NCI-H1105 (cell line): ENCODE measurements at regions not wholly inside any gene's neighbourhood (a gene's known extent, or its start where the extent isn't known, plus 50 kb on each side); places are given as distances from the start of the nearest gene placed in this dataset.

Source experiments
- DNase-seq: peaks from one replicate; lab custom pipeline; 2025; lab: John Stamatoyannopoulos, UW

DNA sequence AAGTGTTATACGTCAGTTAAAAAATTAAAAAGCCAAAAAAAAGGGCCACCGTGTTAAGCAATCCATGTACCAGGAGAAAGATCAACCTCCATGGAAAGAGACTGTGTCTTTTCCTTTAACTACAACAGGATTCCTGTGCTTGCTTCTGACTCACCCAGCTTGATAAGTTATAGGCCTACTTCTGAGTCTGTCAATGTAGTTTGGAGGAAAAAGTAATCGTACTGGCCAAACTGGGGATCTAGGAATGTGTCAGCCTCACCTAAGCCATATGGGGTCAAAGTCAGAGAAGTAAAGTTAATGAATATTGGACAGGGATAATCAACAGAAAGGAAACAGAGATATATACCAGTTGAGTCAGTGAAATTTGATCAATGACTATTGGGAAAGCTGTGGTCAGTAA, 470.8 kb upstream of the SLIT2 start:
- no peak for DNase-seq

DNA sequence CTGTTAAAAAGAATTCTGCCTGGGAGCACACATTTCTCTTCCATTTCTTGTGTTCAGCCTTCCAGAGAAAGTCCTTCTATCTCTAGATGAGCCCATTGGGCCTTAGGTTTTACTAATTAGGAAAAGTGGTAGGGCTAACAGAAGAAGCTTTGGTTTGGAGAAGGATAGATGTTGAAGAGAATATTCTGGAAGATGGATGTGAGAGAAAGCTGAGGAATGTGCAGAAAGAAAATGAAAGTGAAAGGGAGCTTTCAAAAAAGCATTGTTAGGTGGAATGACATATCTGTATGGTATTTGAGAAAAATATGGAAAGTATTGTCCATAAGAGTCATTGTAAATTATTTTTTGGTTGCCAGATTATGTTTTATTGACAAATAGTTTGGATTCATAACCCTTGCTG, 474.8 kb upstream of the SLIT2 start:
- DNase-seq = no peak

DNA sequence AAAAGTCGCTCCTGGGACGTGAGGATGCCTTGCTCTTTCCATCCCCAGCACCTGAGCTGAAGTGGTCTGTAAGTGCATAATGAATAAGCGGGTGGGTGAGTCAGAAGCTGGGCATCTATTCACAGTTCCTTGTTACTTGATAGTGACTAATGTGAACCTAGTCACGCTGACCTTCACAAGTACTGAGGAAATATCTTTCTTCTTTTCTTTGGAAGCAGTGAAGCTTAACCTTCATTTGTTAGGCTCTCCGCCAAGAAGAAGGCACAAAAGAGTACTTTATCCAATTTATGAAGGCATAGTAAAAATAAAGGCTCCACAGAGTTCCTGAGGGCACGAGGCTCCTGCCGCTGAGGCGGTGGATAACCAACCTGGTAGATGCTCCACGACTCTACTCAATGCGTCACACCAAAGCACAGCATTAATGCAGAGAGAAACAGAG, 475.7 kb upstream of the SLIT2 start:
- DNase-seq = peak; percentile 36

DNA sequence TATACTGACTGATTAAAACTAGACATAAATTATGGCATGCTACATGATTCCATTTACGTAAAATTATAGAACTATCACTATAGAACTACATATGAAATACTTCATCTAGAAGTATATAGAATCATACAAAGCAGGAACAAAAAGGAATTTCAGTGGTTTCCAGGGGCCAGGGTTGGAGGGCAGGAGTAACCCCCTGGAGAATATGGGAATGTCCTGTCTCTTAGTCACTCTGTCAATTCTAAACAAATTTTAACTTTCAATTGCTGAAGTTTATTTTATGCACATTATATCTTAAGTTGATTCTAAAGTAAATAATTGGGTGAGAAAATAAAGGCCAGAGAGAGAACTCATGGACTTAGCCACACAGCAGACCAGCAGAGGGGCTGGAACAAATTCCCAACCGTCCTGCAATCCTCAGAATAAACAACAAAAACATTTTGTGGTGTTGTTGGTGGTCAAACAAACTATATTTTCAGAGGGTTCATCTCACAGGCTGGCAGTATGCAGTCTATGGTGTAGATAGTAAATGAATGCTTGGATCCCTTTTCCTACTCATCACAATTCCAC, 476.9 kb upstream of the SLIT2 start:
- no peak for DNase-seq

DNA sequence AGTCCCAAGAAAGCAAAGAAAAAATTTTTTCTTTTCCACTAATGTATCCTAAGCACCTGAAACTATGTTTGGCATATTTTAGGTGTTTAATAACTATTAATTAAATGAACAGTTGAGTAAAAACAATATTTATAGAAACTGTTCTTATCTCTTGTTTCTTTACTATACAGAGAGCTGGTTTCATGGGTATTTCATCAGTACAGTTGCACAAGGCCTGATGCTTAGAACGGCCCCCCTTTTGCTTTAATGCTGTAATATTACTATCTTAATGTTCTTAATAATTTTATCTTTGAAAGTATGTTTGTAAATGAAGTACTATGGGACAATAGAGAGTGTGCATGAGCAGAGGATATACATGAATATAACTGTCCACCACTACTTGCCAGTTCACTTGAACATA, 479.1 kb upstream of the SLIT2 start:
- no peak for DNase-seq

DNA sequence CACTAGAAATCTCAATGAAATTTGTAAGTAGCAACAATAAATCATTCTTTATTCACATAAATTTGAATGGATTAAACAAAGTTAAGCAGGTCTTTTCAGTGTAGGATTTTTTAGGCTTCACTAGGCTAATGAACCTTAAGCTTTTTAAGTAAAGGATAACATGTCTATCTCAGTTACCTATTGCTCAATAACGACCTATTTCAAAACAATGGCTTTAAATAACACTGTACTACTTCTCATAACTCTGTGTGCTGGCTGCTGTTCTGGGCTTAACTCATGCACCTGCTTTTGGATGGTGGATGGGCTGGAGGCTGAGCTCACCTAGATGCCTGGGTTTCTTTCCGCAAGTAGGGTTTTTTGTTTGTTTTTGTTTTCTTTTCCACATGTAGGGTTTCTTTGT, 495.0 kb upstream of the SLIT2 start:
- no peak for DNase-seq

DNA sequence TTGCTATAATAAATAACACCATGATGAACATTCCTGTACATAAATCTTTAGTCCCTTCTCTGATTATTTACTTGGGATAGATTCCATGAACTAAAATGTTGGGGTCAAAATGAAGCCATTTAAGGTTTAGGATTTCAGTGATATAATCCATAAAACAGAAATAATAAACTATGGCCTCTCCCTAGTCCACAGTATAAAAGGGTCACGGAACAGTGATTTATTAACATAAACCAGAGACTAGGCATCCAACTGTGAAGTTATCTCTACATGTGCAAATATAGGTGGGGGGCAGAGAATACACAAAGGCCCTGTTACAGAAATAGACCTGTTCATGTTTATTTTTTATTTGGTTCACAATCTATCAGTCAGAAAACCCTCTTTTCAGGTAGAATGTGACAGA, 499.1 kb upstream of the SLIT2 start:
- DNase-seq = no peak

DNA sequence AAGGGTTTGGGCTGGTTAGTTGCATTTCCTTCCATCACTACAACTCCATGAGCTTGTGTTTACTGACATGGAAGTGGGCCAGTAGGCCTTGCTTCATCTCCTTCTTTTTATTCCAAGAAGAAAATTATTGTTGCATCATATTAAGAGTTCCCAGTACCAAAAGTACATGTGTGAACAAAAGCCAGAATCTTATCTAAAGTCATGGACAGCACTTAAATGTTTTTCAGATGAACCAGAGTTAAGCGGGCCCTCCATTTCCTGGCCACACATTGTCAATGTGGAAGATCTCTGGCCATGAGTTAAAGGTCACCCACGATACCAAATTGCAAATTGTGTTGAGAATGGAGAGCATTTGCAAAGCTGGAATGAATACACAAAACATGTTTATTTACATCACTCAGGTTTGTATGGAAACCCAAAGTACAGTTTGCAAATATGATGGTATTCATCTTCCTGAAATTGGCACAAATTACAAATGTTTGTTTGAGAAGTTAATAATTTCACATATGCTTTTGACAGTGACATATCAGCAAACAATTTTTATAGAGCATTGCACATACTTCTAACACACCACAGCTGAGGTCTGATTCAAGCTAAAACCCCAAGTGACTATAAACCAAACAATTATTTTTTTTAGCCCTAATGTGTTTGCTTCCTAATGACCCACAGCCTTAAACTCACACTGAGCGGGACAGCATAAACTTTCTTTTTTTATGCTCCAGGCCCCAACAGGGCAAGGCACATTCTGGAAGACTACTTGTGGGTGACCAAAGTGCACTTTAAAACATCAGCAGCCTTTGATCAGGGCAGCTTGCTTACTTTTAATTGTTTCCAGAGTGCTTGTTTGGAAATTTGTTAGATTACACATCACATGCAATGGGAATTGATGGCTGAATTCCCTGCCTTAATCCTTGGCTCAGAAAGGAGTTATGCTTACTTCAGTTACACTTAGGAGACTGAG, 502.9 kb upstream of the SLIT2 start:
- no peak for DNase-seq

DNA sequence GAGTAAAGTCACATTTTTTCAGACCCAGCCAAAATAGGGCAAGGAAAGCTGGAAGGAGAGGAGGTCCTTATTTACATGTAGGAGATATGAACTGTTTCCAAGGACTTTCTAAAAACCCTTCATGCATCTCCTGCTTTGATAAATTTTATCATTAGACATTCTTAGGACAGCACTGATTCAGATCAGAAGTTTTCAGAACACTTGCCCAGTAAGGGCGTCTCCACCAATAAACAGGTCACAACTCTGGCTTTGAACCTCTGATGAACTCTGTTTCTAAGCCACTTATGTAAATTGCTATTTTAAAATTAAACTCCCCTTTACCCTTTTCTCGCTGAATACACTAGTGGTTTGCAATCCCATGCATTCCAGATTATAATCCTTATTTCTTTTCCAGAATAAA, 505.3 kb upstream of the SLIT2 start:
- no peak for DNase-seq

DNA sequence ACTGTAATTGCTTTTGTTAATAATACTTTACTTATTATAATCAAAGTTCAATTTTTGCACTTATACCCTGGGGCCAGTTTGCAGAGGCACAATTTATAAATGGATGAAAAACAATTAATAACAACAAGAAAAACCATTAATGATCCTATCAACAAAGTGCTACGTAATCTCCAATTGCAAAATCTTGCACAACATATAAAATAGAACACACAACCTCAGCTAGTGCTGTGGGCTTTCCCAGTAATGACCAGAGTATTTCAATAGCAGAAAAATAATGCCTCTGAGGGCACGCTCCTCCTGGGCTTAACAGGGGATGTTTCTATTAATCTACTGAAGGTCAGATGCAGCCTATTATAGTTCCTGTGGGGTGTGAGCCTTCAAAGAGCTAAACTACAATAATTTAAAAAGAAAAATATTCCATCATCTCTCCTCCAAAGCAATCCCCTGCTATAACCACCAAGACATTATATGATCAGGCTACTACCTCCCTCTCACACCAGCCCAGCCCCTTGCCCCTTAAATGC, 508.5 kb upstream of the SLIT2 start:
- no peak for DNase-seq

DNA sequence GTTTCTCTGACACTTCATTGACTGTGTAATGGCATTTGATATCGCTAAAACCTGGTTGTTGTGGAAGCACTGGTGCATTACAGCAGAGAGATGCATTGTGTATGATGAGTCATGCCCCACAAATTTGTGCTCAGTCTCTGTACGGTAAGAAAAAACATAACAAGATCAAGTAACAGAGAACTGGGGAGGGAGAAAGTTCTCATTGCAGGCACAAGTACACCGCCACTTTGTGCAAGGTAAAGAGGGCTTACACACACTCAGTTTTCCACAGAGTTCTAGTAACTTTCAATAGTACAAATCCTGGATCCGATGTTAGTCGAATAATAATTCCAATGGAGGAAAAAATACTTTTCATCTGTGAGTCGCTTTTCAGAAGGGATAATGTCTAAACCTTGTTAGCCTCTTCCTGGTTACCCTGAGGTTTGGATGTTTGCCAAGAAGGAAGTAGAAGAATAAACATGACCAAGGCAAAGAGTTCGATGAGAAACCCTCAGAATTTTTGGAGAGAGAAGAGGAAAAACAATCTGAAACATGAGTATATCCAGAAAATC, 512.5 kb upstream of the SLIT2 start:
- no peak for DNase-seq

DNA sequence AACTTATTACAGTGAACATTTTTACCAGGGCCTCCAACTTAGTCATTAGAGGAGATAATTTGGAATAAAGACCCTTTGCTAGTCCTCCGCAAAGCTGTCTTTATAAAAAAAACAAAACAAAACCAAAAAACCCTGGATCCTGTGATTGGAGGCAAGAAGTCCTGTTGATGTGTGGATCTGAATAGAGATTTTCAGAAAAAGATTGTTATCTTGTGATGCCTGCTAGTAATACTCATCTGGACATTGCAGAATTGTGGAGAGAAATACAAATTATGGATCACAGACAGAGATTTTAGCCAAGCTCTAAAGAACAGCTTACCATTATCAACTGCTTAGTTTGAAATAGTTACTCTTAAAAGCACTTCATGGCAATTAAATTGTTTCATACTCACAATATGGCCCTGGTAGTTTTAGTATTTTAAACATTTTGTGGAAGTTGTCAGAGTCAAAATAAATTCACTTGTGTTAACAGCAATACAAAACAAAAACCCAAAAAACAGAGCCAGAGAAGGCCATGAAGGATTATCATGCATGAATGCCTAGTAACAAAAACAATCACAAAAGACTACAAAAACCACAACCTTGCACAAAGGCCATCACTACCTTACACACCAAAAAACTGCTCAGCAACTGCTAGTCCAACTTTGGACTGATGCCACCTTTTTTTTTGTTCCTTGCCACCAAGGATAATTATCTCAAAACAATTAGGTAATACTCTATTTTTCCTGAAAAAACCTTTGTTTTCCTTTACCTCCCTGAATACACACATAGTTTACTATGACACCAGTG, 514.5 kb upstream of the SLIT2 start:
- peak; percentile 12 for DNase-seq

DNA sequence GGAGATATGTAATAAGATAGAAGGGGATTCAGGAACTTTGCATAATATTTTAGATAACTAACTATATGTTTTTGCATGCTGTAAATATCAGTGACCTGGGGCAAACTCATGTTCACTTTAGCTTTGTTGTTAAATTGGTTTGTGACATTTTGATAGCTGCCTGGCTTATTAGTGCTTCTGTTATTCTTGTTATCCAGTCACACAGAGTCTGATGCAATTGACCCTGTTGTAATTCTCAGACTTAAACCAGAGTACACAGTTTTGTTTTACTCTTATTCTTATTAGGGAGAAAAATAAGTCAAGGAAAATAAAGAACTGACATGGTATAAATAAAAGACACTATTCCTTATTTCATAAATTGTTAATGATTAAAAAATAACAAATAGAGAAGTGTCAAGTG, 516.7 kb upstream of the SLIT2 start:
- no peak for DNase-seq

DNA sequence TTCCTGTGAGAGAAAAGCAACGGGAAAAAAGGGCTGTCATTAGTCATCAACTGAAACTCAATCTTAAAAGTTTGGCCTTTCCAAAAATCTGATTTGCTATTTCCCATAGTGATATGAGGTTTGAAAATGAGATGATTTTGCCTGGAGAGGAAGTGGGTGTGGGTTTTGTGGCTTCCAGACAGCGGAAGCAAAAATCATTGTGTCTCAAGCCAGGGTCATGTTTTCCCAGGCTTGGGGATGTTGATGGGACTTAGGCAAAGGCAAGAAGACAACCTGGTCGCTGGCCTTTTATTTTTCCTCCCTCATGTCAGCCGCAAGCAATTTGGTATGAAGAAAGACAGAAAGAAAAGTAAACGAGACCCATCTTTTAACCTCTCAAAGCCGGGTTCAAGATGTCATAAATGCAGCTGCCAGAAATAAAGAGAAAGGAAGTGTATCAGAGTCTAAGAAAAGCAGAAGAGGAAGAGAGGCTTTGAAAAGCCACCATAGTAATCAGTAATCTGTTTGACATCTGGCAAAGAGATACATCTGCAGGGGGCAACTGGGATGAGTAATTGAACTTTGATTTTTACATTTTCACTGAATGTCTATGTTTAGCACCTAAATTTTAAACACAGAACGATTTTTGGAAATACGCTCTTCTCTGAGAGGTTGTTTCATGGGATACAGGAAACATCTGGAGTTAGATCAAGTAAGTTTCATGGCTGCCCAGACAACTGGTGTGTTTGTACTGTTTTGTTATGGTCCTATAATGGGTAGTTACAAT, 521.6 kb upstream of the SLIT2 start:
- no peak for DNase-seq

DNA sequence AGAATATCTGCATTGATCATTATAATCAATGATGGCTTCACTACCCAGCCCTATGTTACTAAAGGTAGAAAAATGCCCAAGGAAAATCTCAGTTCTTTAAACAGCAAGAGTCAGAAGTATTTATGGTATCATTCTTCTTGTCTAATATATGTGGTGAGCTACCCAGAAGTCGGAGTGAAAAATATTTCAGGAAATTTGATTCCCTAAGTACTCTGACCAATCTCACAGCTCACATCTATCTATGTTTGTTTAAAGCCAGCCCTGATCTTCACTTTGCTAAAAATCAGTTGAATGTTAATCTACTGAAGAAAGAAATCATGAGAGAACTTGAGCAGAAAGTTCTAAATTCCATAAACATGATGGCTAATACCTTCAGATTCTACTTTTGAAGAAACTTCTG, 522.9 kb upstream of the SLIT2 start:
- DNase-seq = no peak

DNA sequence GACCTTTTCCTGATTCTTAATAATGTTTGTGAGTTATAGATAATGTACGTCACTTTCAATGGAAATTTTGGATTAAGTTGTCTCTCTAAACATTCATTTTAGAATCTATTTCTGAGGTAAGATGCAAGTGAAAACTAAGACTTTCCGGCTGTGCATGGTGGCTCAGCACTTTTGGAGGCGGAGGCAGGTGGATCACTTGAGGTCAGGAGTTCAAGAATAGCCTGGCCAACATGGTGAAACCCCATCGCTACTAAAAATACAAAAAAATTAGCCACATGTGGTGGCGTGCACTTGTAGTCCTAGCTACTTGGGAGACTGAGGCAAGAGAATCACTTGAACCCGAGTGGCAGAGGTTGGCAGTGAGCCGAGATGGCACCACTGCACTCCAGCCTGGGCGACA, 524.6 kb upstream of the SLIT2 start:
- no peak for DNase-seq

DNA sequence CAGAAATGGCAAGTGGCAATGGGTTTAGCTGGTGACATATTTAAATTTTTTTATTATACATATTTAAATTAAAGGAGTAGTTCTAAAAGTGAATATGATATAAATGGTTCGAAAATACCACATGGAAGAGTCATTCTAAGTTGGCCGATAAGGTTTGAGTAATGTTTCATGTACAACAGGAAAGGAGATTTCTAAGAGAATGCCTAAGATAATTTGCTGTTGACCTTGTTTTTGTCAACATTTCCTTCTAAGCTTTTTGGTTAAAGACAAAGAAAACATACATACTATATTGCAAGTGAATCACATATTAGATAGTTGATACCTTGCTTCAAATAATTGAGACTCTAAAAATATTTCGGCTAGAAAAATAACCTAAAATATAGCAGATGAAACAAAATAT, 526.6 kb upstream of the SLIT2 start:
- DNase-seq = no peak

DNA sequence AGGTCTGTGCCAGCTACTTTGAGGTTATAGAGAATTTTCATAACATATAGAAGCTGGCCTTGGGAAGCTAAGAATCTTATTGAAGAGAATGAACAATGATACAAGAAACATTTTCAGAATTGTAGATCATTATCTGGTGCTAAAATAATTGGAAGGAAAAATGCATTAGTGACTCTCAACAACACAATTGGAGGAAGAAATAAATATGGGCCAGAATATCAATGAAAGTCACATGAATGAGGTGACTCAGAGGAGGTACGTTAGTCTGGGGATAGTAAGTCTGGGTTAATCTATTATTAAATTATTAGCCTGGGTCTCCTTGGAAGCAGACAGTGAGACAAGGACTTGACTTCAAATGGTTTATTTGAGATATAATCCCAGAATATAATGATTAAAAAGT, 529.3 kb upstream of the SLIT2 start:
- DNase-seq = no peak

DNA sequence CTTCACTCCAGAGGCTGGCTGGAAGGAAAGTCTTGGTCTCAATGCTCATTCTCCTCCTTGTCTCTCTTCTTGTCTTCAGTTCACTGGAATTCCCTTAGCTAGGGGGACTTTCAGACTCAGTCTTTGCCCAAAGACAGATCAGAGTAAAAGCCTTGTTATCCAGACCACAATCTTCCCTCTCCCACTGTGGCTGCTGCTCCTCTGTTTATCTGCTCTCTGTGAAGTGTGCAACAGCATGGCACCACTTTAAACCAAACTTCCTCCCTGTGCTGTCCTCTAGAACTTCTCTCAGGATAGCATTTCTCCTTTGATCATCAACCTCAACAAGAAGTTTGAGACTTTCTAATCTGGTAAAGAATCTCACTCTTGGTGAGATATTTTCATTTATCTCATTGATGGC, 530.1 kb upstream of the SLIT2 start:
- DNase-seq = no peak

DNA sequence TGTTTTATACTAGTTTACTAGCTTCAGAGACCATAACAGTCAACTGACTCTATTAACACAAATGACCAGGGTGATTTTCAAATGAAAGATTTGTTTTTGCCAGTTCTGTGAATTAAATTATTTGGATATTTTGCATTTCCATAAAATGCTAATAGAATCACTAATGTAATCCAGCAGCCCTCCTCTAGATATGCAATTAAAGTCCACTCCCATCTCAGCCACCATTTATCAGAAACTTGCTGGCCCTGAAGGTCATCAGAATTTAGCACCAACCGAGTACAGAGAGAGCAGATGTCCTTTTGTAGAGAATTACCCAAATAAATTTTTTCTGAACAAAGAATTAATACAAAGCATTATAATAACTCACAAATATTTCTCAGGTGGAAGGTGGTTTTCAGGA, 531.1 kb upstream of the SLIT2 start:
- DNase-seq = no peak

DNA sequence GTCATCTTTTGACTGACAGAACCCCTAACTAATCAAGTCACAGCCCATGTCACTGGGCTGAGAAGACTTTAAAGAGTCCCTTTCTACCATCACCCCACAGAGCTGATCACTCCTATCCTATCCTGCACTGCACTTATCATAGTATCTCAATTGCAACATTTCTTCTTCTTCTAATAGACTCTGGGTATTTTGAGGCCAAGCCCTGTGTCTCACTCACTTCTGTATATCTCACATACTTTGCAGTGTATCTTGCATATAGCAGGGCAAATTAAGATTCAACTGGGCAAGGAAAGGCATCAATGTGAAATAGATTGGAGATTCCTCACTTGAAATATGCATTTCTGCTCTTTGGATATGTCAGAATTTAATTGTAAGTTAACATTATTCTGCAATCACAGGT, 531.5 kb upstream of the SLIT2 start:
- no peak for DNase-seq

DNA sequence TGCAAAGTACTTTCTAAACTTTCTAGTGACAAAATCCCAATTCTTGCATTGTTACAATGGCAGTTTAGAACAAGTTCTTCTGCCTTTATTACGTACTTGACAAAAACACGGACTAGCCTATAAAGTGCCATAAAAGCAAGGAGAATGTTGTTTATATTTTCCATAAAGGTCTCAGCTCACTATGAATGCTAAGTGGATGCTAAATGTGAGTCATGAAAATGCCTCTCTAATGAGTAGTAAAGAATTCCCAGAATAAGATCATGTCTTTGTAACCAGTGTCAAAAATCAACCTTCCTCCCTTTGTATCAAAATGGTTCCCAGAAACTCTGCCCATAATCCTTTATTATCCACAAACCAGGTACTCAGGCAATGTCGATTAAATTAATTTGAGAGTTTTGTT, 539.8 kb upstream of the SLIT2 start:
- no peak for DNase-seq
